Neural cell (in vitro differentiated cells): ENCODE measurements at regions not wholly inside any gene's neighbourhood (a gene's known extent, or its start where the extent isn't known, plus 50 kb on each side); places are given as distances from the start of the nearest gene placed in this dataset.

Experiments
- H2AFZ ChIP-seq: fragments of 200-600, 300-800 bp; sonication (generic), shearing (Covaris generic); 2 replicates; pipeline ENCODE4 v1.6.0; 2014; ENCODE audit warnings: low read depth, mild to moderate bottlenecking, antibody characterized with exemption, low read length, moderate library complexity
- H3F3A ChIP-seq: fragments of 200-600 bp; shearing (Covaris generic); 2 replicates; pipeline ENCODE4 v1.6.1; 2016; ENCODE audit warnings: mild to moderate bottlenecking, moderate library complexity, mixed read lengths, antibody characterized with exemption, low read length; ENCODE audit not compliant: insufficient read depth, poor library complexity, severe bottlenecking
- H3K27ac ChIP-seq: fragments of 200-600, 300-800 bp; sonication (generic), shearing (Covaris generic); 2 replicates; pipeline ENCODE4 v1.5.1; 2014; ENCODE audit warnings: mild to moderate bottlenecking, low read length, moderate library complexity
- H3K27me3 ChIP-seq: fragments of 300-800, 200-600 bp; sonication (generic), shearing (Covaris generic); 2 replicates; pipeline ENCODE4 v1.6.0; 2014; ENCODE audit warnings: mild to moderate bottlenecking, low read depth, low read length, moderate library complexity; ENCODE audit not compliant: insufficient read depth
- H3K36me3 ChIP-seq: fragments of 300-800, 200-600 bp; sonication (generic), shearing (Covaris generic); 2 replicates; pipeline ENCODE4 v1.5.1; 2014; ENCODE audit warnings: mild to moderate bottlenecking, antibody characterized with exemption, low read length, moderate library complexity; ENCODE audit not compliant: insufficient read depth
- H3K4me2 ChIP-seq: fragments of 300-800, 200-600 bp; sonication (generic), shearing (Covaris generic); 2 replicates; pipeline ENCODE4 v1.6.0; 2014; ENCODE audit warnings: mild to moderate bottlenecking, low read length
- H3K4me3 ChIP-seq: fragments of 300-800, 200-600 bp; sonication (generic), shearing (Covaris generic); 2 replicates; pipeline ENCODE4 v1.5.1; 2014; ENCODE audit warnings: mild to moderate bottlenecking, low read length, moderate library complexity
- H3K79me2 ChIP-seq: fragments of 200-600 bp; shearing (Covaris generic); replicated peaks from 2 replicates; pipeline ENCODE4 v1.6.0; 2014; ENCODE audit warnings: mild to moderate bottlenecking, low read length, moderate library complexity; ENCODE audit not compliant: insufficient read depth
- H3K9ac ChIP-seq: fragments of 300-800, 200-600 bp; sonication (generic), shearing (Covaris generic); 2 replicates; pipeline ENCODE4 v1.6.1; 2016; ENCODE audit warnings: mild to moderate bottlenecking, low read length, mixed read lengths
- H3K9me2 ChIP-seq: fragments of 200-600 bp; shearing (Covaris generic); 2 replicates; pipeline ENCODE4 v1.6.1; 2016; ENCODE audit warnings: mild to moderate bottlenecking, low read length, mixed read lengths; ENCODE audit not compliant: insufficient read depth
- H3K9me3 ChIP-seq: fragments of 200-600, 300-800 bp; sonication (generic), shearing (Covaris generic); 2 replicates; pipeline ENCODE4 v1.6.1; 2016; ENCODE audit warnings: mild to moderate bottlenecking, mixed run types, low read length, moderate library complexity, mixed read lengths
- H4K20me1 ChIP-seq: fragments of 200-600 bp; shearing (Covaris generic); 2 replicates; pipeline ENCODE4 v1.6.1; 2016; ENCODE audit warnings: mild to moderate bottlenecking, mixed run types; ENCODE audit not compliant: insufficient read depth
- CTCF ChIP-seq: fragments of 450-650 bp; IDR thresholded peaks from 2 replicates; pipeline ENCODE4 v1.5.1; 2014; ENCODE audit warnings: antibody characterized with exemption, mild to moderate bottlenecking, moderate library complexity; ENCODE audit not compliant: poor library complexity, severe bottlenecking
- EP300 ChIP-seq: fragments of 450-650 bp; conservative IDR thresholded peaks from 2 replicates; pipeline ENCODE4 v1.6.1; 2014; ENCODE audit warnings: antibody characterized with exemption, mild to moderate bottlenecking, moderate library complexity; ENCODE audit not compliant: poor library complexity, severe bottlenecking
- EZH2 ChIP-seq: fragments of 200-600, 300-800 bp; shearing (Covaris generic), sonication (generic); IDR thresholded peaks from 2 replicates; pipeline ENCODE4 v1.6.1; 2014; ENCODE audit warnings: antibody characterized with exemption, low read length, borderline replicate concordance, mild to moderate bottlenecking; ENCODE audit not compliant: insufficient read depth, poor library complexity, severe bottlenecking
- MXI1 ChIP-seq: fragments of 450-650 bp; conservative IDR thresholded peaks from 2 replicates; pipeline ENCODE4 v1.6.1; 2014; ENCODE audit warnings: antibody characterized with exemption, mild to moderate bottlenecking; ENCODE audit not compliant: poor library complexity, severe bottlenecking
- POLR2AphosphoS5 ChIP-seq: IDR thresholded peaks from 2 replicates; pipeline ENCODE4 v1.6.1; 2012
- RAD21 ChIP-seq: fragments of 450-650 bp; conservative IDR thresholded peaks from 2 replicates; pipeline ENCODE4 v1.6.1; 2014; ENCODE audit warnings: antibody characterized with exemption, mild to moderate bottlenecking, moderate library complexity
- REST ChIP-seq: IDR thresholded peaks from 2 replicates; pipeline ENCODE4 v1.6.1; 2012; ENCODE audit warnings: borderline replicate concordance
- SMC3 ChIP-seq: fragments of 450-650 bp; conservative IDR thresholded peaks from 2 replicates; pipeline ENCODE4 v1.6.1; 2014; ENCODE audit warnings: antibody characterized with exemption, mild to moderate bottlenecking, moderate library complexity; ENCODE audit not compliant: poor library complexity
- TAF1 ChIP-seq: IDR thresholded peaks from 2 replicates; pipeline ENCODE4 v1.6.1; 2012; ENCODE audit warnings: low read depth

- H3K27me3 ChIP-seq: no peaks in the 10 kb centered on the region
- no peaks in the 10 kb centered on the region for H3K36me3 ChIP-seq
- H2AFZ ChIP-seq: no peak overlapping the region
- no peaks in the 10 kb centered on the region for H3K9me3 ChIP-seq
- H3F3A ChIP-seq: no peaks in the 10 kb centered on the region
- H3K4me3 ChIP-seq: no peak overlapping the region
- no peaks in the 10 kb centered on the region for H4K20me1 ChIP-seq
- H3K4me2 ChIP-seq: no peak overlapping the region
- H3K27ac ChIP-seq: no peak overlapping the region
- TF ChIP-seq MXI1 (no peak), EZH2 (no peak), POLR2AphosphoS5 (no peak), EP300 (no peak), RAD21 (no peak), REST (no peak), TAF1 (no peak), SMC3 (no peak), CTCF (no peak)
- H3K9me2 ChIP-seq: no peaks in the 10 kb centered on the region
- no peaks in the 10 kb centered on the region for H3K79me2 ChIP-seq
- H3K9ac ChIP-seq: no peak overlapping the region
Observed at GRCh38 chr1:218828125-218828650, 345.5 kb upstream of the LYPLAL1 start.

- H3K4me2 ChIP-seq: no peak overlapping the region
- no peaks in the 10 kb centered on the region for H3F3A ChIP-seq
- H3K79me2 ChIP-seq: no peaks in the 10 kb centered on the region
- no peaks in the 10 kb centered on the region for H3K9me2 ChIP-seq
- no peaks in the 10 kb centered on the region for H3K36me3 ChIP-seq
- H3K9ac ChIP-seq: no peak overlapping the region
- TF ChIP-seq EP300: no peak
- TF ChIP-seq TAF1: no peak
- no peak for TF ChIP-seq RAD21
- no peak for TF ChIP-seq MXI1
- no peak for TF ChIP-seq SMC3
- TF ChIP-seq EZH2: no peak
- no peak for TF ChIP-seq POLR2AphosphoS5
- no peak for TF ChIP-seq REST
- no peak for TF ChIP-seq CTCF
- H3K4me3 ChIP-seq: no peak overlapping the region
- no peaks in the 10 kb centered on the region for H3K27me3 ChIP-seq
- no peaks in the 10 kb centered on the region for H3K9me3 ChIP-seq
- no peaks in the 10 kb centered on the region for H4K20me1 ChIP-seq
- no peak overlapping the region for H2AFZ ChIP-seq
- H3K27ac ChIP-seq: no peak overlapping the region
Observed at GRCh38 chr1:218829097-218829496, 344.6 kb upstream of the LYPLAL1 start.
